Mesenchymal stem cell (in vitro differentiated cells and primary cell): ENCODE measurements at regions not wholly inside any gene's neighbourhood (a gene's known extent, or its start where the extent isn't known, plus 50 kb on each side); places are given as distances from the start of the nearest gene placed in this dataset.

Experiments used
- DNase-seq: peaks from one replicate; pipeline ENCODE4 v3.0.0-alpha.2; 2013
- H2AFZ ChIP-seq: one replicate; pipeline ENCODE4 v1.6.1; 2013; ENCODE audit warnings: low read depth, mild to moderate bottlenecking, control low read depth, inconsistent platforms, low read length, moderate library complexity
- H2AK5ac ChIP-seq: 2 replicates; pipeline ENCODE4 v1.6.1; 2013; ENCODE audit warnings: low read length, moderate library complexity, mild to moderate bottlenecking, inconsistent platforms; ENCODE audit not compliant: severe bottlenecking
- H2BK120ac ChIP-seq: one replicate; pipeline ENCODE4 v1.6.1; 2013; ENCODE audit warnings: low read depth, mild to moderate bottlenecking, inconsistent platforms, low read length, moderate library complexity
- H2BK12ac ChIP-seq, 2 experiments: one replicate each; pipeline ENCODE4 v1.6.1; 2013; ENCODE audit warnings: inconsistent platforms in 2 of 2, low read length in 2 of 2, mild to moderate bottlenecking in 2 of 2, moderate library complexity in 2 of 2, control low read depth in 1 of 2
- H2BK15ac ChIP-seq: one replicate; pipeline ENCODE4 v1.6.1; 2013; ENCODE audit warnings: mild to moderate bottlenecking, low read depth, inconsistent platforms; ENCODE audit not compliant: poor library complexity, severe bottlenecking
- H2BK5ac ChIP-seq: 2 replicates; pipeline ENCODE4 v1.6.1; 2013; ENCODE audit warnings: low read depth, mild to moderate bottlenecking, low read length, control low read depth, inconsistent platforms; ENCODE audit not compliant: poor library complexity, severe bottlenecking
- H3K14ac ChIP-seq, 2 experiments: one replicate each; pipeline ENCODE4 v1.6.1; 2013; ENCODE audit warnings: inconsistent platforms in 2 of 2, low read length in 2 of 2, control low read depth in 1 of 2, mild to moderate bottlenecking in 1 of 2, moderate library complexity in 1 of 2
- H3K18ac ChIP-seq, 2 experiments: one replicate each; pipeline ENCODE4 v1.6.1; 2013; ENCODE audit warnings: inconsistent platforms in 2 of 2, low read length in 2 of 2, control low read depth in 1 of 2, low read depth in 1 of 2, mild to moderate bottlenecking in 1 of 2
- H3K23ac ChIP-seq, 2 experiments: one replicate each; pipeline ENCODE4 v1.6.1; 2013; ENCODE audit warnings: inconsistent platforms in 2 of 2, low read length in 2 of 2, mild to moderate bottlenecking in 2 of 2, moderate library complexity in 2 of 2, control low read depth in 1 of 2
- H3K27ac ChIP-seq: 2 replicates; pipeline ENCODE4 v1.5.1; 2013; ENCODE audit warnings: mild to moderate bottlenecking, moderate library complexity, low read length, control low read depth, inconsistent platforms; ENCODE audit not compliant: poor library complexity, severe bottlenecking
- H3K27me3 ChIP-seq, 2 experiments: 2 replicates each; pipeline versions ENCODE4 v1.6.1 to v1.7.0; 2013; ENCODE audit warnings: low read length in 2 of 2, mild to moderate bottlenecking in 2 of 2, moderate library complexity in 2 of 2, control low read depth in 1 of 2, inconsistent platforms in 1 of 2; ENCODE audit not compliant: control insufficient read depth in 1 of 2, insufficient read depth in 1 of 2
- H3K36me3 ChIP-seq, 2 experiments: 2 replicates each; pipeline versions ENCODE4 v1.6.1 to v1.7.0; 2013; ENCODE audit warnings: low read length in 2 of 2, control low read depth in 1 of 2, inconsistent platforms in 1 of 2, low read depth in 1 of 2, mild to moderate bottlenecking in 1 of 2; ENCODE audit not compliant: insufficient read depth in 2 of 2, control insufficient read depth in 1 of 2
- H3K4ac ChIP-seq, 2 experiments: one replicate each; pipeline ENCODE4 v1.6.1; 2013; ENCODE audit warnings: inconsistent platforms in 2 of 2, low read length in 2 of 2, mild to moderate bottlenecking in 2 of 2, moderate library complexity in 2 of 2, control low read depth in 1 of 2, low read depth in 1 of 2
- H3K4me1 ChIP-seq: 2 replicates; pipeline ENCODE4 v1.6.1; 2013; ENCODE audit warnings: low read depth, low read length, control low read depth; ENCODE audit not compliant: control insufficient read depth, insufficient read depth
- H3K4me2 ChIP-seq: 2 replicates; pipeline ENCODE4 v1.6.1; 2013; ENCODE audit warnings: low read length, mild to moderate bottlenecking, inconsistent platforms; ENCODE audit not compliant: poor library complexity, severe bottlenecking
- H3K4me3 ChIP-seq, 2 experiments: 2 replicates each; pipeline versions ENCODE4 v1.5.1 to v1.7.0; 2013; ENCODE audit warnings: low read length in 2 of 2, mild to moderate bottlenecking in 2 of 2, control low read depth in 1 of 2, low read depth in 1 of 2; ENCODE audit not compliant: insufficient read depth in 1 of 2
- H3K79me1 ChIP-seq: replicated peaks from 2 replicates; pipeline ENCODE4 v1.6.1; 2013; ENCODE audit warnings: mild to moderate bottlenecking, control low read depth, low read length, inconsistent platforms; ENCODE audit not compliant: poor library complexity, severe bottlenecking
- H3K9ac ChIP-seq: 2 replicates; pipeline ENCODE4 v1.7.0; 2013; ENCODE audit warnings: mild to moderate bottlenecking, low read length, moderate library complexity
- H3K9me3 ChIP-seq: 2 replicates; pipeline ENCODE4 v1.7.0; 2013; ENCODE audit warnings: mild to moderate bottlenecking, low read length; ENCODE audit not compliant: control insufficient read depth
- H4K8ac ChIP-seq: one replicate; pipeline ENCODE4 v1.6.1; 2013; ENCODE audit warnings: inconsistent platforms, mild to moderate bottlenecking, low read length, moderate library complexity
- H4K91ac ChIP-seq: one replicate; pipeline ENCODE4 v1.6.1; 2013; ENCODE audit warnings: mild to moderate bottlenecking, low read length, inconsistent platforms
- WGBS: methylation state at CpG from one replicate; pipeline ENCODE4 v1.1.7; 2013; ENCODE audit warnings: mixed read lengths; 5-methylcytosine and 5-hydroxymethylcytosine counted together

DNA sequence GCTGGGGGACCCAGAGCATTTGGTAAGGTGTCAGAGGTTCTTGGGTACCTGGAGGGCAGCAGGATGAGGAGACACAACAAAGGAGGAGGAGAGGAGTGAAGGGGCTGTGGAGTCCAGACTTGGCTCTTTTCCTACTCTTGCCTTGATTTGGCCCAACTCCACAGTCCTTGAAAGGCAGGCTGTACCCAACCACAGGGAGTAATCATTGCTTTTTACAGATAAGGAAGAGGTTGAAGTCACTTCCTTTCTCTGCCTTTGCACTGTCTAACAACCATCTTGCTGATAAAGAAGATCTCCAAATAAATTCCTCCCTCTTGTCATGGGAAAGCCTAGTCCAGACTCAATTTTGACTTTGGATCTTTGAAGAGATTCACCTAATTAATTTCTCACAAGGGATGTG, 226.8 kb upstream of the HMGA2 start:
- peak overlapping the region; percentile 84 for H4K91ac ChIP-seq
- H3K4me2 ChIP-seq, result no peak overlapping the region
- no peak overlapping the region for H3K27ac ChIP-seq
- no peak overlapping the region for H3K4me3 ChIP-seq
- H2BK12ac ChIP-seq, result peak overlapping the region in 1 of 2 experiments; percentile 51
- H2BK15ac ChIP-seq, result no peak overlapping the region
- no peaks in the 10 kb centered on the region for H3K4me1 ChIP-seq
- H3K27me3 ChIP-seq, result no peaks in the 10 kb centered on the region
- no peak overlapping the region for H3K23ac ChIP-seq
- H3K14ac ChIP-seq, result no peak overlapping the region
- H3K9me3 ChIP-seq, result no peaks in the 10 kb centered on the region
- H3K36me3 ChIP-seq, result no peaks in the 10 kb centered on the region
- H4K8ac ChIP-seq, result peak overlapping the region; percentile 89
- H2AFZ ChIP-seq, result no peak overlapping the region
- no peak overlapping the region for H2AK5ac ChIP-seq
- peak; percentile 52 for DNase-seq
- no peaks in the 10 kb centered on the region for H3K79me1 ChIP-seq
- H3K9ac ChIP-seq, result no peak overlapping the region
- no peak overlapping the region for H2BK5ac ChIP-seq
- peak overlapping the region in 1 of 2 experiments; percentile 82 for H3K18ac ChIP-seq
- H3K4ac ChIP-seq, result peak overlapping the region; percentile 32 to 40
- peak overlapping the region; percentile 42 for H2BK120ac ChIP-seq

DNA sequence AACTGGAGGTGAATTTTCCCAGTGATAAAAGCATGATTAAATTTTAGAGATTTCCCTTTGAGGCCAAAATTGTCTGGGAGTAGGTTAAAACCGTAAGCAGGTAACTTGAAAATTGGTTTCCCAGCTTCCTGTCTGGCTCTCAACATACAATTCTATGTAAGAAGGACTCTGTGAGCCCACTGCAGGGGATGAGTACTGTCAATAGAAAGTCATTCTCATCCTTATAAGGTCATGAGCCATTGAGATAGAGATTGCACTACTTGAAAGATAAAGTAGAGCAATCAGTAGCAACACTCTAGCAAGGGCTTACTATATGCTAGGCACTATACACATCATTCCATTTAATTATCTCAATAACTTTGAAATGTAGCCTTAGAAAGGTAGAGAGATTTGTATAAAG, 225.6 kb upstream of the HMGA2 start:
- H3K27me3 ChIP-seq, result no peaks in the 10 kb centered on the region
- WGBS, result 80% methylated on average over 1 of the region's 1 CpG
- no peak overlapping the region for H2AFZ ChIP-seq

DNA sequence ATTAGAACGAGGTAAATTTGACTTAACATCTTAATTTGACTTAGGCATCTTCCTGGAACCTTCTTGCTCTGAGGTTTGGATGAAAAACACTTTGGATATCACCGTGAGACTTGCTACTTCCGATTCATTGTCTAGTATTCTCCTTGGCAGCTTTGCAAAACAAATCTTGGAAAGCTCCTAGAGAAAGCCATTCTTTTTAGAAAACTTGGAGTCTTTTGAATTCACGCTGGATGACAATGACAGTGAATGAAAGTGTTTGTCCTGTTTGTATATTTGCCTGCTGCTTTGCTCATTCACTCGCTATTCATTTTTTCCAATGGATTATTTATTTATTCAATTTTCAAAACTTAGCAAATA, 222.1 kb upstream of the HMGA2 start:
- peak overlapping the region; percentile 95 for H3K9ac ChIP-seq
- 60% methylated on average over 4 of the region's 5 CpGs for WGBS
- H3K23ac ChIP-seq, result no peak overlapping the region

More for the DNA sequence above, 225.6 kb upstream of the HMGA2 start:
- Histone ChIP-seq H3K14ac (no peak overlapping the region), H2BK15ac (no peak overlapping the region), H3K4ac (no peak overlapping the region), H3K4me1 (no peaks in the 10 kb centered on the region), H3K9ac (no peak overlapping the region), H3K18ac (no peak overlapping the region), H3K9me3 (no peaks in the 10 kb centered on the region), H3K27ac (no peak overlapping the region), H3K79me1 (no peaks in the 10 kb centered on the region), H2BK12ac (no peak overlapping the region), H2AK5ac (no peak overlapping the region), H2BK120ac (no peak overlapping the region), H2BK5ac (no peak overlapping the region), H3K23ac (no peak overlapping the region), H3K36me3 (no peaks in the 10 kb centered on the region), H3K4me2 (no peak overlapping the region), H3K4me3 (no peak overlapping the region), H4K91ac (no peak overlapping the region), H4K8ac (no peak overlapping the region)
- no peak for DNase-seq

DNA sequence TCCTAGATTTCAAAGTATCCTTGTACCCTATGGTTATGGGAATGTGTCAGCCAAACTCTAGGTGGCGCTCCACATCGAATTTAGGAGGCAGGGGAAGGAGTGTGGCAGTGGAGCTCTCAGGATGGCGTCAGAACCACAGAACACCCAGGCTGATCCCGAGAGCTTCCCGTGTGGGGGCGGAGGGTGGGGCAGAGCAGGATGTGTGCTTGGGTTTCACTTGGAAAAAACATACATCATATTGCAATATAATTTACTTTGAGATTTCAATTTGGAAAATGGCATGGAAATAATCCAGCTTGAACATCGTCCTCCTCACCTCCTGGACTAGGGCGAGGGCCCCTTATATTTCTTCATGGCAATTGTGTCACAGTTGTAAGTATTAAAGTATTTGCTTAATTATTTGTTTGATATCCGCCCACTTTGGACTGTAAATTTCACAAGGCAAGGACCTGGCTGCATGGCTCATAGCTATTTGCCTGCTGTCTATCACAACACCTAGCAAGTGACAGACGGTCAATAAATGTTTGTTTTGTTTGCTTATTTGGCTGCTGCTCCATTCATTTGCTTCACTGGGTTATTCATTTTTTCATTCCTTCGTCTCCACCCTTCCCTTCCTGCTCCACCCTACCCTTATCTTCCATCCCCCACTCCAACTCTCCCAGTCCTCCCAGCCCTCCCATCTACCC, 221.5 kb upstream of the HMGA2 start:
- peaks cover 5% of the 10 kb centered on the region for H3K9me3 ChIP-seq
- H2AFZ ChIP-seq, result no peak overlapping the region
- peak overlapping the region; percentile 43 for H4K91ac ChIP-seq
- H3K4ac ChIP-seq, result peak overlapping the region in 1 of 2 experiments; percentile 9
- peak overlapping the region; percentile 95 for H3K9ac ChIP-seq
- peak; percentile 94 for DNase-seq
- H3K14ac ChIP-seq, result no peak overlapping the region
- peak overlapping the region; percentile 23 to 80 for H2BK12ac ChIP-seq
- H3K36me3 ChIP-seq, result peaks cover 0 to 19% of the 10 kb centered on the region in 2 experiments
- H3K27ac ChIP-seq, result peak overlapping the region; percentile 93
- H3K18ac ChIP-seq, result peak overlapping the region; percentile 6 to 88
- H2BK15ac ChIP-seq, result no peak overlapping the region
- H2AK5ac ChIP-seq, result peak overlapping the region; percentile 90
- H3K79me1 ChIP-seq, result peaks cover 5% of the 10 kb centered on the region
- H3K4me3 ChIP-seq, result peak overlapping the region in 1 of 2 experiments; percentile 84
- peak overlapping the region; percentile 27 for H4K8ac ChIP-seq
- 25% methylated on average over 8 of the region's 11 CpGs for WGBS
- H2BK5ac ChIP-seq, result peak overlapping the region; percentile 85
- H3K23ac ChIP-seq, result no peak overlapping the region
- H3K27me3 ChIP-seq, result no peaks in the 10 kb centered on the region
- H2BK120ac ChIP-seq, result peak overlapping the region; percentile 1
- H3K4me1 ChIP-seq, result peaks cover 2% of the 10 kb centered on the region
- H3K4me2 ChIP-seq, result peak overlapping the region; percentile 38

More for the DNA sequence above, 222.1 kb upstream of the HMGA2 start:
- Histone ChIP-seq H3K18ac (no peak overlapping the region), H3K4me3 (peak overlapping the region in 1 of 2 experiments; percentile 84), H2BK12ac (peak overlapping the region in 1 of 2 experiments; percentile 60), H3K9me3 (no peaks in the 10 kb centered on the region), H2BK5ac (no peak overlapping the region), H3K4me1 (peaks cover 2% of the 10 kb centered on the region), H3K4me2 (no peak overlapping the region), H3K79me1 (peaks cover 5% of the 10 kb centered on the region), H3K27ac (peak overlapping the region; percentile 74), H2BK15ac (no peak overlapping the region), H2AFZ (no peak overlapping the region), H2AK5ac (no peak overlapping the region), H4K91ac (no peak overlapping the region), H3K27me3 (no peaks in the 10 kb centered on the region), H2BK120ac (peak overlapping the region; percentile 42), H3K4ac (no peak overlapping the region), H3K14ac (no peak overlapping the region), H4K8ac (no peak overlapping the region), H3K36me3 (peaks cover 0 to 17% of the 10 kb centered on the region in 2 experiments)
- no peak for DNase-seq
